ENCODE measurements at regions not wholly inside any gene's neighbourhood (a gene's known extent, or its start where the extent isn't known, plus 50 kb on each side); places are given as distances from the start of the nearest gene placed in this dataset.

- TF ChIP-seq CTCF (conservative IDR thresholded peaks at IDR 0.05): no peak
- no peak for TF ChIP-seq EZH2 (IDR thresholded peaks at IDR 0.05; ENCODE audit: low read depth)
These were observed 92.5 kb downstream of the BBS10 start for GRCh38 chr12:76255692-76256091.

Measured in PC-9 (cell line).